NOMO-1 treated with DMSO at 0.1 percent for 48 hours (cell line): ENCODE measurements at regions not wholly inside any gene's neighbourhood (a gene's known extent, or its start where the extent isn't known, plus 50 kb on each side); places are given as distances from the start of the nearest gene placed in this dataset.
"Not testable (repeated sequence)": the region's sequence is repeated elsewhere in the genome, so short reads cannot be mapped to it uniquely, and the experiment has no call there.

Experiments
- DNase-seq: peaks from one replicate; lab custom pipeline; 2025; ENCODE audit not compliant: unreplicated experiment; lab: John Stamatoyannopoulos, UW

DNA sequence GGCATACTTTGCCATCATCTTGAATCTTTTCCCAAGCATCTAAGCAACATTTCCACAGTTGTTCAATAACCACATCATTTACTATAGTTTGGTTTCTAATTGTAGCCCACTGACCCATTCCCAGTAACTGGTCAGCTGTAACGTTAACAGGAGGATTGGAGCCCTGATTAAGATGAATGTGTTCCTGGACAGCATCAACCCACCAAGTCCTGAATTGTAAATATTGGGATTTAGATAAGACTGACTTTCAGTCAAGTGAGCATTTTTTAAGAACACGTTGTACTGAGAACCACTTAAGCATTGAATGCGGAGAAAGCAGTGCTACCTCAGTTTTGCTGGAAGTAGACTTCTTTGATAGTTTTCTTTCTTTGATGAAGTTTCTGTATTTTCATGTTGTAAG lies 53.3 kb upstream of the ARL4D start:
- not testable (repeated sequence) for DNase-seq

DNA sequence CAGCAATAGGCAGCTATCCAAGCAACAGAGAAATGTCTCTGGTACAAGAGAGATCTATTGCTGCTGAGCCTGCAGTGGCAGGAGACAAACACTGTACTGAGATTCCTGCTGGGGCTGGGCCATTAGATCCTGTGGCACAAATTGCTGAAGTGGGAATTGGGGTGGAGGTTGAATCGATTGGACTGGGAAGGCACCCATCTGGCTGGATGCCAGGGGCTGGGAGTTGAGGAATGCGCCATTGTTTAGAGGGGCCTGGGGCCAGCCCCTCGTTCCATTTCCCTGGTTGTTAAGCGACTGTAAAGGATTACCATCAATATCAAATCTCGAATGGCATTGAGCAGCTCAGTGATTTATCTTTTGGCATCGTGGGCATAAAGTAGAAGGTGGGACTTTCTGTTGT lies 54.1 kb upstream of the ARL4D start:
- DNase-seq = no peak

DNA sequence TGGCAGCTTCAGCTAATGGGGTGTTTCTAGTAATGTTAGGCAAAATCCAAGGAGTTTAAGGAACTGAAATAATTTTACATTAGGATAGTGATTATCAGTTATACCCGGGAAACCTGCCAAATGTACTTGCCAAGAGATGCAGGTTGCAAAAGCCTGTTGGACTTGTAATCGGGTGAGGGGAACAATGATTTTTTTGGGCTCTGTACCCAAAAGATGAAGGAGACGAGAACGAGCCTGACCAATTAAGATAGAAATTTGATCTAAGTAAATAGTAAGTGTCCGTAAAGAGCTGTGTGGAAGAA lies 56.3 kb upstream of the ARL4D start:
- DNase-seq = no peak

GRCh38 chr17:43341715-43342588 lies 56.8 kb upstream of the ARL4D start:
- no peak for DNase-seq

GRCh38 chr17:43338886-43339516 lies 59.8 kb upstream of the ARL4D start:
- peak; percentile 42 for DNase-seq

GRCh38 chr17:43337684-43338428 lies 60.9 kb upstream of the ARL4D start:
- DNase-seq = no peak

DNA sequence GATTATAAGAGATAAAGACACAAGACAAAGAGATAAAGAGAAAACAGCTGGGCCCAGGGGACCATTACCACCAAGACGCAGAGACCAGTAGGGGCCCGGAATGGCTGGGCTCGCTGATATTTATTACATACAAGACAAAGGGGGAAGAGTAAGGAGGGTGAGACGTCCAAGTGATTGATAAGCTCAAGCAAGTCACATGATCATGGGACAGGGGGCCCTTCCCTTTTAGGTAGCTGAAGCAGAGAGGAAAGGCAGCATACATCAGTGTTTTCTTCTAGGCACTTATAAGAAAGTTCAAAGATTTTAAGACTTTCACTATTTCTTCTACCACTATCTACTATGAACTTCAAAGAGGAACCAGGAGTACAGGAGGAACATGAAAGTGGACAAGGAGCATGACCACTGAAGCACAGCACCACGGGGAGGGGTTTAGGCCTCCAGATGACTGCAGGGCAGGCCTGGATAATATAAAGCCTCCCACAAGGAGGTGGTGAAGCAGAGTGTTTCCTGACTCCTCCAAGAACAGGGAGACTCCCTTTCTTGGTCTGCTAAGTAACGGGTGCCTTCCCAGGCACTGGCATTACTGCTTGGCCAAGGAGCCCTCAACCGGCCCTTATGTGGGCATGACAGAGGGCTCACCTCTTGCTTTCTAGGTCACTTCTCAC lies 63.9 kb upstream of the ARL4D start:
- no peak for DNase-seq

GRCh38 chr17:43333433-43333943 lies 65.3 kb upstream of the ARL4D start:
- DNase-seq = no peak

DNA sequence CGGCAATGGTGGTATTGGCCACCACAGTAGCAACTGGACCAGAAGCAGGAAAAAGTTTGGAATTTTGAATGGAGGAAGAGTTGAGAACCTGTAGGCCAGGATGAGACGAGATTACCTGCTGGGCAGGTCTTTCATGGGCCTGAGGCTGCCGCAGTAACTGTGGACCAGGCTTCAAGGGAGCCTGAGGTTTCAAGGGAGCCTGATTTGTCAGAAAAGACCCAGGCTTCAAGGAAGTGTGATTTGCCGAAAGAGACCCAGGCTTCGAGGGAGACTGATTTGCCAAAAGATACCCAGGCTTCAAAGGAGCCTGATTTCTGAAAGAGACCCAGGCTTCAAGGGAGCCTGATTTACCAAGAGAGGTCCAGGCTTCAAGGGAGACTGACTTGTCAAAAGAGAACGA lies 66.6 kb upstream of the ARL4D start:
- DNase-seq = no peak

DNA sequence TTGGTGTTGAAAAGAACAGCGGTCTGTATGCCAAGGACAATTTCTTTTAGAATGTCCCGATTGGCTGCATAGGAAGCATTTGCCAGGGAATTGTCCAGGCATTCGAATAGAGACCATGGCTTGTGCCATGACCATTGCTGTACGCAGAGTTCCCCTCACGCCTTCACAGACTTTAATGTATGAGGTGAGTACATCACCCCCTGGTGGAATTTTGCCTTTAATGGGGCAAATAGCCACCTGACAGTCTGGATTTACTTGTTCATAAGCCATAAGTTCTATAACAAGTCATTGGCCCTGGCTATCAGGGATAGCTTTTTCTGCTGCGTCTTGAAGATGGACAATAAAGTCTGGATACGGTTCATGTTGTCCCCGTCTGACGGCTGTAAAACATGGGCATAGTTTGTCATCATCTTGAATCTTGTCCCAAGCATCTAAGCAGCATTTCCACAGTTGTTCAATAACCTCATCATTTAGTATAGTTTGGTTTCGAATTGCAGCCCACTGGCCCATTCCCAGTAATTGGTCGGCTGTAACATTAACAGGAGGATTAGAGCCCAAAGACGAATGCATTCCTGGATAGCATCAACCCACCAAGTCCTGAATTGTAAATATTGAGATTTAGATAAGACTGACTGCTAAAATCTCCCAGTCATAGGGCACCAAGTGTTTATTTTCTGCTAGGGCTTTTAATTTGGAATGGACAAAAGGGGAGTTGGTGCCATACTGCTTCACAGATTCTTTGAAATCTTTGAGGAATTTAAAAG lies 67.7 kb upstream of the ARL4D start:
- DNase-seq = no peak

GRCh38 chr17:43329183-43329582 lies 69.6 kb upstream of the ARL4D start:
- DNase-seq = no peak

DNA sequence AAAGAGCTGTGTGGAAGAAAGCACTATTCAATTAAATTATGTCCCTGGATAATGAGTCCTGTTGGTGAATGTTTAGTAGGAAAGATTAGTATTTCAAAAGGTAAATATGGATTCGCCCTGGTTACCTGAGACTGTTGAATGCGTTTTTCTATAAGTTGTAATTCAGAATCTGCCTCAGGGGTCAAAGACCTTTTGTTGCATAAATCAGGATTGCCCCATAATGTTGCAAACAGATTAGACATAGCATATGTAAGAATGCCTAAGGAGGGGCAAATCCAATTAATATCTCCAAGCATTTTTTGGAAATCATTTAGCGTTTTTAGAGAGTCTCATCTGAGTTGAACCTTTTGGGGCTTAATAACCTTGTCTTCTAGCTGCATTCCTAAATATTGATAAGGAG lies 70.1 kb upstream of the ARL4D start:
- no peak for DNase-seq

- no peak for DNase-seq
Measured at GRCh38 chr17:43327834-43328420, 70.9 kb upstream of the ARL4D start.

- no peak for DNase-seq
Measured at GRCh38 chr17:43327421-43327820, 71.4 kb upstream of the ARL4D start.

DNA sequence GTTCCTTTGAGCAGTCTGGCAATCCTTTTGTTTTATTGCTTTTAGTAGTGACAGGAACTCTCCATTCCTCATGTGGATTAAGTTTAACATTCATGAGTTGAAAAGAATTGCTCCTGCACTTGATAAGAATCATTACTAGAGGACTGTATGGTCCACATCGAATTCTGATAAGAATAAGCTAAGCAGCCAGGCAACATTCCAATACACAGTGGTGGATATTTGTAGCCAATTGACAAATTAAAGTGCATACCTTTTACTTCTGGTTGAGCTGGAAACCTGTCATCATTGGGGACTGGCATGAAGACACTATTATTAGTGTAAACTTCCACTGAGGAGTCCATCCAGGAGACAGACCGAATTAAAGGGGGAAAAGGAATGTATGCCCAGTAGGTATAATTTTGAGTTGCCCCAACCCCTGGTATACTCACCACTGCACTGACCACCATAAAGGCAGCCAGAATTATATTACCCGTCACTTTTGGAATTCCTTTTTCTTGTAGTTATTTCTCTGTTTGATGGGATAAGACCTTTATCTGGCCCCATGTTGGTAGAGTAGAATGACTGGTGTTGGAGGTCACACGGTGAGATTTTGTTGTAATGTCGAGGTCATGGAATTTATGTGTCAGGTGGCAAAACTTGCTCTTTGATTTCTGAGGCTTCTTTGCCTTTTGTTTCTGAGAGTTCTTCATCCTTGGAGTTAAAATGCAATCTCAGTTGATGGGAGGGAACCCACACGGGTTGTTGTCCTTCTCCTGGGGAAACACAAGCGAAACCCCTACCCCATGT lies 72.1 kb upstream of the ARL4D start:
- no peak for DNase-seq

- no peak for DNase-seq
Measured at GRCh38 chr17:43324205-43324893, 74.4 kb upstream of the ARL4D start.

GRCh38 chr17:43319293-43320124 lies 79.3 kb upstream of the ARL4D start:
- no peak for DNase-seq

DNA sequence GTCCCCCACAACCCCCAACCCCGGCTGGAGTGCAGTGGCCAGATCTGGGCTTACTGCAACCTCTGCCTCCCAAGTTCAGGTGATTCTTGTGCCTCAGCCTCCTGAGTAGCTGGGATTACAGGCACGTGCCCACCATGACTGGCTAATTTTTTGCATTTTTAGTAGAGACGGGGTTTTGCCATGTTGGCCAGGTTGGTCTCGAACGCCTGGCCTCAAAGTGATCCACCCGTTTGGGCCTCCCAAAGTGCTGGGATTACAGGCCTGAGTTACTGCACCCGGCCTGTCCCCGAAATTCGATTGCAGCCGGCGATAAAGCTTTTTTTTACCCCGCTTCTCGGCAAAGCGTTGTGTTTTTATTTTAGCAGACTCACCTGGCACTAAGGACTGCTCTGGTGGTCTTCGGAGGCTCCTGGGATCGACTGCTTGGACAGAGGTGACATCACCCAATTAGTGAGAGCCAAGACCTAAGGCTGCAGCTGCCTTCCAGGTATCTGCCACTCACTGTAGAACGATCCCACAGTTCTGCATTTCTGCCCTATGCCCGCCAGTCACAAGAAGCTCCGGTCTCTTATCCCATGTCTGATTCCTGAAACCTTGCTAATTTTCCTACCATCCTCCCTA lies 82.2 kb upstream of the ARL4D start:
- DNase-seq = no peak
